Endothelial cell (in vitro differentiated cells): ENCODE measurements at regions not wholly inside any gene's neighbourhood (a gene's known extent, or its start where the extent isn't known, plus 50 kb on each side); places are given as distances from the start of the nearest gene placed in this dataset.
"Not testable (repeated sequence)": the region's sequence is repeated elsewhere in the genome, so short reads cannot be mapped to it uniquely, and the experiment has no call there.

Source experiments
- DNase-seq: peaks from one replicate; pipeline ENCODE4 v3.0.0; 2021; ENCODE audit warnings: low spot score
- H3K27ac Mint-ChIP-seq: one replicate; pipeline ENCODE4 v1.8.0; 2021; ENCODE audit warnings: mixed read lengths, inconsistent platforms; ENCODE audit not compliant: unreplicated experiment
- H3K27me3 Mint-ChIP-seq: one replicate; pipeline ENCODE4 v1.8.0; 2021; ENCODE audit warnings: mild to moderate bottlenecking, moderate library complexity, mixed read lengths, inconsistent platforms; ENCODE audit not compliant: unreplicated experiment
- H3K36me3 Mint-ChIP-seq: one replicate; pipeline ENCODE4 v1.8.0; 2021; ENCODE audit warnings: mild to moderate bottlenecking, low read depth, mixed read lengths, inconsistent platforms; ENCODE audit not compliant: unreplicated experiment
- H3K4me1 Mint-ChIP-seq: one replicate; pipeline ENCODE4 v1.8.0; 2021; ENCODE audit warnings: mild to moderate bottlenecking, mixed read lengths, inconsistent platforms; ENCODE audit not compliant: unreplicated experiment
- H3K4me3 Mint-ChIP-seq: one replicate; pipeline ENCODE4 v1.8.0; 2021; ENCODE audit warnings: mild to moderate bottlenecking, mixed read lengths, inconsistent platforms; ENCODE audit not compliant: unreplicated experiment
- H3K9me3 Mint-ChIP-seq: one replicate; pipeline ENCODE4 v1.8.0; 2021; ENCODE audit warnings: mixed read lengths, inconsistent platforms; ENCODE audit not compliant: unreplicated experiment
- TF ChIP-seq, protein P1 (sequence below): fragments of 200-600 bp; sonication (generic); IDR thresholded peaks from one replicate; pipeline ENCODE4 v1.5.0; 2021; ENCODE audit warnings: antibody characterized with exemption; ENCODE audit not compliant: unreplicated experiment

GRCh38 chr3:89533275-89533674, 425.9 kb downstream of the EPHA3 start:
- H3K4me1 Mint-ChIP-seq, result no peaks in the 10 kb centered on the region
- no peak overlapping the region for H3K27ac Mint-ChIP-seq
- TF ChIP-seq, protein P1, sequence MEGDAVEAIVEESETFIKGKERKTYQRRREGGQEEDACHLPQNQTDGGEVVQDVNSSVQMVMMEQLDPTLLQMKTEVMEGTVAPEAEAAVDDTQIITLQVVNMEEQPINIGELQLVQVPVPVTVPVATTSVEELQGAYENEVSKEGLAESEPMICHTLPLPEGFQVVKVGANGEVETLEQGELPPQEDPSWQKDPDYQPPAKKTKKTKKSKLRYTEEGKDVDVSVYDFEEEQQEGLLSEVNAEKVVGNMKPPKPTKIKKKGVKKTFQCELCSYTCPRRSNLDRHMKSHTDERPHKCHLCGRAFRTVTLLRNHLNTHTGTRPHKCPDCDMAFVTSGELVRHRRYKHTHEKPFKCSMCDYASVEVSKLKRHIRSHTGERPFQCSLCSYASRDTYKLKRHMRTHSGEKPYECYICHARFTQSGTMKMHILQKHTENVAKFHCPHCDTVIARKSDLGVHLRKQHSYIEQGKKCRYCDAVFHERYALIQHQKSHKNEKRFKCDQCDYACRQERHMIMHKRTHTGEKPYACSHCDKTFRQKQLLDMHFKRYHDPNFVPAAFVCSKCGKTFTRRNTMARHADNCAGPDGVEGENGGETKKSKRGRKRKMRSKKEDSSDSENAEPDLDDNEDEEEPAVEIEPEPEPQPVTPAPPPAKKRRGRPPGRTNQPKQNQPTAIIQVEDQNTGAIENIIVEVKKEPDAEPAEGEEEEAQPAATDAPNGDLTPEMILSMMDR, result no peak
- H3K9me3 Mint-ChIP-seq, result no peaks in the 10 kb centered on the region
- no peaks in the 10 kb centered on the region for H3K36me3 Mint-ChIP-seq
- no peak overlapping the region for H3K4me3 Mint-ChIP-seq
- H3K27me3 Mint-ChIP-seq, result peaks cover 2% of the 10 kb centered on the region
- DNase-seq, result no peak

GRCh38 chr3:89554587-89554986, 447.2 kb downstream of the EPHA3 start:
- DNase-seq, H3K27me3 Mint-ChIP-seq, H3K4me1 Mint-ChIP-seq, H3K9me3 Mint-ChIP-seq, H3K36me3 Mint-ChIP-seq, H3K4me3 Mint-ChIP-seq, H3K27ac Mint-ChIP-seq: not testable (repeated sequence)

DNA sequence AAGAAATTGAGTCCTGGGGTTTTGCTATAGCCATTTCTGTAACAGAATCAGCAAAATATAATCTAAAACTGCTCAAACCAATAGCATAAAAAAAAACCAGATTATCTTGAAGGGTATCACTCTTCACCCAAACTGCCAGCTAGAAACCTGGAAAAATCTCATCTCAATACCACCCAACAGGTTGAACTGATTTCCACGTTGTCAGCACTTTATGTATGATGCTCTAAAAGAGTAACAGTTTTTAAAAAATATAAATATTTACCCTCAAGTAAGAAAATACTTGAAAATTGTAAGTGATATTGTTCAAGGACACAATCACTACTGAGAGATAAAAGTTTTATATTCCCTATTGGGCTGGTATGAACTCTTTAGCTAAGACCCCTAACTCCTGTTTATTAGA, 451.3 kb downstream of the EPHA3 start:
- Mint-ChIP-seq H3K27ac (no peak overlapping the region), H3K9me3 (no peaks in the 10 kb centered on the region), H3K4me1 (no peaks in the 10 kb centered on the region), H3K4me3 (no peak overlapping the region), H3K27me3 (no peaks in the 10 kb centered on the region), H3K36me3 (no peaks in the 10 kb centered on the region)
- no peak for DNase-seq
- TF ChIP-seq, protein P1, result no peak

DNA sequence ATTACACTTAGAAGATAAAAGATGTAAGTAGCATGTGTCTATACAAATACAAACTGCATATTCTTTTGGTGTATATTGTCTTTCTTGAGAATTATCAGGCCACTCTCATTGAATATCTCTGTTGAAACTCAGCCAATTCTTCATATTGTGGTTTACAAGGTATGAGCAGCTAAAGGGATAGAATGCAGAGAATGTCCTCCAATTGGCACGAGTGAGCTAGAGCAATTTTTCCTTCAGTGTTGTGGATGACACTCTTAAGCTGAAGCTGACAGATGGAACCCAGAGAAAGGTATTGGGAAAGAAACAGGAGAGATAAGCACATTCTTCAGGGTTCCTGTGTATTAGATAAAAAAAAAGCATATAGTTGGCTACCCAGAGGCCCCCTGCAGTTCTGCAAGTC, 453.1 kb downstream of the EPHA3 start:
- H3K27me3 Mint-ChIP-seq, result no peaks in the 10 kb centered on the region
- H3K4me3 Mint-ChIP-seq, result no peak overlapping the region
- TF ChIP-seq, protein P1, result no peak
- no peak overlapping the region for H3K27ac Mint-ChIP-seq
- DNase-seq, result no peak
- no peaks in the 10 kb centered on the region for H3K9me3 Mint-ChIP-seq
- H3K36me3 Mint-ChIP-seq, result no peaks in the 10 kb centered on the region
- H3K4me1 Mint-ChIP-seq, result no peaks in the 10 kb centered on the region

GRCh38 chr3:89562373-89562772, 455.0 kb downstream of the EPHA3 start:
- no peak for DNase-seq
- H3K27ac Mint-ChIP-seq, result no peak overlapping the region
- H3K4me3 Mint-ChIP-seq, result no peak overlapping the region
- H3K36me3 Mint-ChIP-seq, result no peaks in the 10 kb centered on the region
- no peaks in the 10 kb centered on the region for H3K9me3 Mint-ChIP-seq
- TF ChIP-seq, protein P1, result no peak
- H3K27me3 Mint-ChIP-seq, result no peaks in the 10 kb centered on the region
- no peaks in the 10 kb centered on the region for H3K4me1 Mint-ChIP-seq

DNA sequence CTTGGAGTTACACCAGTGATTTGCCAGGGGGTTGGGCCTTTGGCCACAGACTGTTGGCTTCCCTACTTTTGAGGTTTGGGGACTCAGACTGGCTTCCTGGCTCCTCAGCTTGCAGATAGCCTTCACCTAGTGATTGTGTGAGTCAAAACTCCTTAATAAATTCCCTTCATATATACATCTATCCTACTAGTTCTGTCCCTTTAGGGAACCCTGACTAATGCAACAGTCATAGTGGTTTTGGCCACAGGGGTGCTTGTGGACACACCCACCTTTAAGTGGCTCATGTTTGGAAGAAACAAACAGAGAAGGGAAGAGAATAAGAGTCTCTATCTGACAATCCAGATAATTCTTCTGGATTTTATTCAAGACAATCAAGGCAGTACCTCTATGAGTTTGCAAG, 457.7 kb downstream of the EPHA3 start:
- Mint-ChIP-seq H3K27me3 (no peaks in the 10 kb centered on the region), H3K4me1 (no peaks in the 10 kb centered on the region), H3K9me3 (no peaks in the 10 kb centered on the region), H3K4me3 (no peak overlapping the region), H3K36me3 (no peaks in the 10 kb centered on the region), H3K27ac (no peak overlapping the region)
- TF ChIP-seq, protein P1, result no peak
- no peak for DNase-seq
